T-helper 9 cell (primary cell): ENCODE measurements at regions not wholly inside any gene's neighbourhood (a gene's known extent, or its start where the extent isn't known, plus 50 kb on each side); places are given as distances from the start of the nearest gene placed in this dataset.

Experiments
- DNase-seq: peaks from one replicate; pipeline ENCODE4 v3.0.0-alpha.2; 2020

GRCh38 chr15:38696790-38697495 lies 132.3 kb upstream of the RASGRP1 start:
- no peak for DNase-seq

GRCh38 chr15:38698254-38698653 lies 133.6 kb upstream of the RASGRP1 start:
- DNase-seq: no peak

- peak; percentile 44 for DNase-seq
Observed at GRCh38 chr15:38699633-38700230, 135.1 kb upstream of the RASGRP1 start.

GRCh38 chr15:38701149-38701548 lies 136.5 kb upstream of the RASGRP1 start:
- no peak for DNase-seq

- no peak for DNase-seq
Observed at GRCh38 chr15:38702178-38702912, 137.7 kb upstream of the RASGRP1 start.

- no peak for DNase-seq
Observed at GRCh38 chr15:38705436-38706219, 141.0 kb upstream of the RASGRP1 start.

- DNase-seq: no peak
Observed at GRCh38 chr15:38706956-38707355, 142.3 kb upstream of the RASGRP1 start.

- no peak for DNase-seq
Observed at GRCh38 chr15:38707802-38708671, 143.4 kb upstream of the RASGRP1 start.

GRCh38 chr15:38708672-38709180 lies 144.1 kb upstream of the RASGRP1 start:
- DNase-seq: no peak

GRCh38 chr15:38709196-38709595 lies 144.6 kb upstream of the RASGRP1 start:
- DNase-seq: no peak

- no peak for DNase-seq
Observed at GRCh38 chr15:38714309-38715072, 149.9 kb upstream of the RASGRP1 start.

GRCh38 chr15:38720893-38721567 lies 156.4 kb upstream of the RASGRP1 start:
- DNase-seq: no peak

- no peak for DNase-seq
Observed at GRCh38 chr15:38721568-38721945, 156.9 kb upstream of the RASGRP1 start.

- DNase-seq: no peak
Observed at GRCh38 chr15:38722236-38722635, 157.6 kb upstream of the RASGRP1 start.

- DNase-seq: no peak
Observed at GRCh38 chr15:38724827-38725226, 160.2 kb upstream of the RASGRP1 start.

GRCh38 chr15:38726187-38726586 lies 161.6 kb upstream of the RASGRP1 start:
- no peak for DNase-seq

- no peak for DNase-seq
Observed at GRCh38 chr15:38733331-38733730, 168.7 kb upstream of the RASGRP1 start.

- DNase-seq: no peak
Observed at GRCh38 chr15:38740206-38740605, 175.6 kb upstream of the RASGRP1 start.

- no peak for DNase-seq
Observed at GRCh38 chr15:38743147-38743546, 178.5 kb upstream of the RASGRP1 start.

- DNase-seq: no peak
Observed at GRCh38 chr15:38745126-38745525, 180.5 kb upstream of the RASGRP1 start.

GRCh38 chr15:38745626-38746025 lies 181.0 kb upstream of the RASGRP1 start:
- DNase-seq: no peak
